ENCODE measurements at regions not wholly inside any gene's neighbourhood (a gene's known extent, or its start where the extent isn't known, plus 50 kb on each side); places are given as distances from the start of the nearest gene placed in this dataset.

- Mint-ChIP-seq H3K4me3 (no peak overlapping the region), H3K4me1 (no peaks in the 10 kb centered on the region), H3K27ac (ENCODE audit: unreplicated experiment) (no peak overlapping the region), H3K9me3 (peaks cover 2% of the 10 kb centered on the region), H3K36me3 (ENCODE audit: low read depth) (no peaks in the 10 kb centered on the region), H3K27me3 (ENCODE audit: low read depth) (no peaks in the 10 kb centered on the region)
- DNase-seq (ENCODE audit: low read depth, low spot score): no peak
- no peak for TF ChIP-seq CTCF (conservative IDR thresholded peaks at IDR 0.05)
These were observed 113.3 kb upstream of the CPEB2 start for GRCh38 chr4:14888790-14889572.

- H3K27ac Mint-ChIP-seq (ENCODE audit: unreplicated experiment): no peak overlapping the region
- no peaks in the 10 kb centered on the region for H3K27me3 Mint-ChIP-seq (ENCODE audit: low read depth)
- no peaks in the 10 kb centered on the region for H3K36me3 Mint-ChIP-seq (ENCODE audit: low read depth)
- no peak overlapping the region for H3K4me3 Mint-ChIP-seq
- no peaks in the 10 kb centered on the region for H3K4me1 Mint-ChIP-seq
- no peak for TF ChIP-seq CTCF (conservative IDR thresholded peaks at IDR 0.05)
- no peak for DNase-seq (ENCODE audit: low read depth, low spot score)
- H3K9me3 Mint-ChIP-seq: peaks cover 2% of the 10 kb centered on the region
These were observed 109.7 kb upstream of the CPEB2 start for GRCh38 chr4:14892563-14892962.

- no peaks in the 10 kb centered on the region for H3K36me3 Mint-ChIP-seq (ENCODE audit: low read depth)
- no peak overlapping the region for H3K4me3 Mint-ChIP-seq
- no peak overlapping the region for H3K27ac Mint-ChIP-seq (ENCODE audit: unreplicated experiment)
- H3K4me1 Mint-ChIP-seq: no peaks in the 10 kb centered on the region
- no peak for TF ChIP-seq CTCF (conservative IDR thresholded peaks at IDR 0.05)
- H3K9me3 Mint-ChIP-seq: no peaks in the 10 kb centered on the region
- DNase-seq (ENCODE audit: low read depth, low spot score): no peak
- H3K27me3 Mint-ChIP-seq (ENCODE audit: low read depth): peaks cover 5% of the 10 kb centered on the region
These were observed 108.6 kb upstream of the CPEB2 start for GRCh38 chr4:14893713-14894112.

- no peaks in the 10 kb centered on the region for H3K36me3 Mint-ChIP-seq (ENCODE audit: low read depth)
These were observed 107.6 kb upstream of the CPEB2 start for GRCh38 chr4:14894392-14895292.

More at GRCh38 chr4:14894392-14895292, 107.6 kb upstream of the CPEB2 start:
- Mint-ChIP-seq H3K9me3 (no peaks in the 10 kb centered on the region), H3K27ac (ENCODE audit: unreplicated experiment) (no peak overlapping the region), H3K4me3 (no peak overlapping the region), H3K4me1 (no peaks in the 10 kb centered on the region), H3K27me3 (ENCODE audit: low read depth) (peaks cover 7% of the 10 kb centered on the region)
- no peak for TF ChIP-seq CTCF (conservative IDR thresholded peaks at IDR 0.05)
- no peak for DNase-seq (ENCODE audit: low read depth, low spot score)
